Upper lobe of left lung (tissue), 4 donors: ENCODE measurements at regions not wholly inside any gene's neighbourhood (a gene's known extent, or its start where the extent isn't known, plus 50 kb on each side); places are given as distances from the start of the nearest gene placed in this dataset.

Experiments used
- CTCF ChIP-seq, 6 experiments: fragments of 450-650 bp in 4 of 6; fragments of 200-600 bp in 2 of 6; sonication (generic) in 2 of 6; IDR thresholded peaks; one replicate each; pipeline ENCODE4 v1.5.1; 2016 to 2019; ENCODE audit warnings: antibody characterized with exemption in 6 of 6
- EP300 ChIP-seq, 4 donors: sonication (generic); formaldehyde crosslinking; IDR thresholded peaks; one replicate each; pipeline ENCODE4 v1.5.1; 2017; ENCODE audit warnings: antibody characterized with exemption in 4 of 4, control low read depth in 2 of 4
- POLR2A ChIP-seq, 4 donors: fragments of 450-650 bp; IDR thresholded peaks; one replicate each; pipeline ENCODE4 v1.5.1; 2016 to 2017; ENCODE audit warnings: antibody characterized with exemption in 4 of 4, mild to moderate bottlenecking in 2 of 4
- POLR2AphosphoS5 ChIP-seq, 2 donors: sonication (generic); formaldehyde crosslinking; IDR thresholded peaks; one replicate each; pipeline ENCODE4 v1.5.1; 2017; ENCODE audit warnings: antibody characterized with exemption in 2 of 2

GRCh38 chr5:159836691-159837090 is 79.6 kb upstream of the ADRA1B start:
- TF ChIP-seq CTCF (IDR thresholded peaks at IDR 0.05): no peak
- TF ChIP-seq POLR2A (IDR thresholded peaks at IDR 0.05): no peak
- TF ChIP-seq EP300 (IDR thresholded peaks at IDR 0.05): no peak
- TF ChIP-seq POLR2AphosphoS5 (IDR thresholded peaks at IDR 0.05): no peak
